A673 (cell line): ENCODE measurements at regions not wholly inside any gene's neighbourhood (a gene's known extent, or its start where the extent isn't known, plus 50 kb on each side); places are given as distances from the start of the nearest gene placed in this dataset.

ENCODE experiments used
- BruUV-seq: library from RNA; stranded (reverse); fragments of 400-500 nt; replicated peaks from 2 replicates; lab custom pipeline; 2021; lab: Mats Ljungman, UMichigan
- CTCF ChIA-PET: fragments of 300-600 bp; sonication (Branson Sonifier 250); formaldehyde crosslinking; loops from one replicate; lab custom pipeline; 2022; ENCODE audit warnings: antibody characterized with exemption; lab: Charles Lee
- POLR2A ChIA-PET: fragments of 300-600 bp; sonication (Branson Sonifier 250); formaldehyde crosslinking; loops from one replicate; lab custom pipeline; 2022; ENCODE audit warnings: antibody characterized with exemption; ENCODE audit not compliant: low non-redundant PET; lab: Charles Lee
- DNase-seq: peaks from one replicate; pipeline ENCODE4 v3.0.0-alpha.2; 2015; ENCODE audit warnings: low spot score
- H3K27ac ChIP-seq: fragments of 200-600 bp; sonication (generic); 2 replicates; pipeline ENCODE4 v1.5.1; 2016; ENCODE audit warnings: mixed run types, low read depth, mild to moderate bottlenecking, mixed read lengths, antibody characterized with exemption, low read length; ENCODE audit not compliant: poor library complexity, severe bottlenecking
- H3K27me3 ChIP-seq: fragments of 200-600 bp; sonication (generic); replicated peaks from 2 replicates; pipeline ENCODE4 v1.6.1; 2017; ENCODE audit warnings: mixed run types, low read depth, mild to moderate bottlenecking, mixed read lengths, antibody characterized with exemption, low read length; ENCODE audit not compliant: insufficient read depth, poor library complexity
- H3K36me3 ChIP-seq: fragments of 200-600 bp; sonication (generic); 2 replicates; pipeline ENCODE4 v1.6.1; 2016; ENCODE audit warnings: mixed run types, mild to moderate bottlenecking, mixed read lengths, antibody characterized with exemption, low read length; ENCODE audit not compliant: insufficient read depth, poor library complexity, severe bottlenecking
- H3K4me1 ChIP-seq: fragments of 200-600 bp; sonication (generic); 2 replicates; pipeline ENCODE4 v1.6.1; 2017; ENCODE audit warnings: mixed run types, mild to moderate bottlenecking, mixed read lengths, antibody characterized with exemption, low read length; ENCODE audit not compliant: insufficient read depth, poor library complexity, severe bottlenecking
- H3K4me3 ChIP-seq: fragments of 200-600 bp; sonication (generic); 2 replicates; pipeline ENCODE4 v1.5.1; 2016; ENCODE audit warnings: low read depth, mixed run types, mild to moderate bottlenecking, mixed read lengths, low read length; ENCODE audit not compliant: poor library complexity, severe bottlenecking
- H3K9me3 ChIP-seq: fragments of 200-600 bp; sonication (generic); 2 replicates; pipeline ENCODE4 v1.6.1; 2016; ENCODE audit warnings: mixed run types, low read depth, mild to moderate bottlenecking, mixed read lengths, antibody characterized with exemption, low read length; ENCODE audit not compliant: poor library complexity, severe bottlenecking
- CTCF ChIP-seq: fragments of 300-800, 200-600 bp; sonication (generic); conservative IDR thresholded peaks from 2 replicates; pipeline ENCODE4 v1.5.1; 2017; ENCODE audit warnings: low read depth, mild to moderate bottlenecking, antibody characterized with exemption, low read length, moderate library complexity, mixed read lengths
- EZH2 ChIP-seq: fragments of 200-600 bp; sonication (generic); IDR thresholded peaks from 2 replicates; pipeline ENCODE4 v1.6.1; 2017; ENCODE audit warnings: borderline replicate concordance, low read depth, mild to moderate bottlenecking, mixed read lengths, antibody characterized with exemption, low read length; ENCODE audit not compliant: poor library complexity, severe bottlenecking
- intact Hi-C: fragments of 100-400 bp; cut with micrococcal nuclease; formaldehyde crosslinking; loops from one replicate; pipeline ENCODE4 v1.10.0; 2022; ENCODE audit not compliant: unreplicated experiment

DNA sequence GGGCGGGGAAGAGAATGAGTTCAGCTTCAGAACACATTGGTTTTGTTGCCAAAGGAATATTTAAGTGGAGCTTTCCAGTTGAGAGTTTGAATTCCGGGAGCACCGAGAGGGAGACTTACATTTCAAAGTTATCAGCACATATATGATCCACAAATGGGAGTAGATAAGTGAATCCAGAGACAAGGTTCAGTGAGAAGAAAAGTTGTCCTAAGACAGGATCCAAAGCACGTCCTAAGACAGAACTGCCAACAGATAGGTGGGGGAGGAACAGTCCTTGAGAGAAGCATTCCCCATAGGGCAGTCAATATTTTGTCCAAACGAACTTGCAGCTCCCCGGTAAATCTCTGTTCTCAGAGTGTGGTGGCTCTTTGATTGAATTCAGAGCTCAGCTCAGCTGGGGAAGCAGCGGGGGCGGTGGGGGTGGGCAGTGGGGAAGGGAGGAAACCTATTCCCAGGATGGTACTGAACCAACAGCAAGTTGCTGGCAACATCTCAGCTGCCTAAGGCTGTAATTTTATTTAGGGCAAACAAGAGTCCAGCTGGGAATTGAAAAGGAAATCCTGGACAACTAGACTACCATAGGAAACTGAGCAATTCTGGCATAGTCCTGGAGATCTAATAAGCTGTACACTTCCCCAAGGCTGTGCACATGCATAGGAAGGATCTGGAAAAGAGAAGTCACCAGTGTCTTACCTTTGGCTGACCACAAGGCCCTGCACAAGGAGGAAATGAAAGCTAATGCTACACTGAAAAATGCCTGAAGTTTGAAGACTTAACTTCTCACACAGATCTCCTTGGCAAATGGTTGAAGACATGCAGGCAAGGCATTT, 94.2 kb upstream of the CXCL12 start:
- Histone ChIP-seq H3K4me1 (no peaks in the 10 kb centered on the region), H3K36me3 (no peaks in the 10 kb centered on the region), H3K4me3 (no peak overlapping the region), H3K27me3 (no peaks in the 10 kb centered on the region), H3K27ac (no peak overlapping the region), H3K9me3 (peaks cover 3% of the 10 kb centered on the region)
- CTCF ChIA-PET = no interaction called here
- POLR2A ChIA-PET = no interaction called here
- intact Hi-C loops = no loop called here
- BruUV-seq = no TSS peak
- DNase-seq = no peak
- no peak for TF ChIP-seq CTCF
- no peak for TF ChIP-seq EZH2

DNA sequence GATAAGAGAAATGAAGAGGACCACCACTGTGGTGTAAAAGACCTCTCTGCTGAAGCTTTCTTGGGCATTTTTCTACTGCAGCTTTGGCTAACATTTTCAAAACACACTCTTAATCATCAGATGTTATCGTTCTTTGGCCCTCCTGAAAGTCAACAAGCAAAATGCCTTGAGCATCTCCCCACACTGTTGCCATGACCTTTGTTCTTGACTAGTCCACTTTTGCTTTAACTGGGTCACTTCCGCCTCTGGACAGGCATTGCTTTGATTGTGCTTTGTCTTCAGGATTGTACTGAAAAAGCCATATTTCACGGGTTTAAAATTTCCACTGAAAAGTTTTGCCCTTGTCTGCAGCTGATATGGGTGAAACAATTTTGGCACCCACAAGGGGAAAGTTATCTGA, 107.8 kb upstream of the CXCL12 start:
- no TSS peak for BruUV-seq
- no peak for TF ChIP-seq CTCF
- no peak for TF ChIP-seq EZH2
- Histone ChIP-seq H3K27me3 (no peaks in the 10 kb centered on the region), H3K9me3 (peaks cover 5% of the 10 kb centered on the region), H3K36me3 (no peaks in the 10 kb centered on the region), H3K27ac (no peak overlapping the region), H3K4me1 (no peaks in the 10 kb centered on the region), H3K4me3 (no peak overlapping the region)
- ChIA-PET CTCF (no interaction called here), POLR2A (no interaction called here)
- intact Hi-C loops = no loop called here
- no peak for DNase-seq

DNA sequence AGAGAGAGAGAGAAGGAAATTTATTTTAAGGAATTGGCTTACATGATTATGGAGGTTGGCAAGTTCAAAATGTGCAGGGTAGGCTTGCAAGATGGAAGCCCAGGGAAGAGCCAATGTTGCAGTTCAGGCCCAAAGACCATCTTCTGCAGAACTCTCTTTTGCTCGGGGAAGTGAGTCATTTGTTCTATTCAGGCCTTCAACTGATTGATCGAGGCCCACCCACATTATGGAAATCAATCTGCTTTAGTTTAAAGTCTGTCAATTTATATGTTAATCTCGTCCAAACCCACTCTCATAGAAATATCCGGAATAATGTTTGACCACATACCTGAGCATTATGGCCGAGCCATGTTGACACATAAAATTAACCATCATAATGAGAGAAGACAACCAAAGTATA, 113.3 kb upstream of the CXCL12 start:
- H3K9me3 ChIP-seq = peaks cover 17% of the 10 kb centered on the region
- no peak overlapping the region for H3K4me3 ChIP-seq
- ChIA-PET CTCF (interaction anchor here (0.5 kb wide), 1 partner anchor 361 kb away, joined by 7 read pairs; no protein-coding TSS in a partner anchor), POLR2A (no interaction called here)
- DNase-seq = no peak
- H3K27ac ChIP-seq = no peak overlapping the region
- TF ChIP-seq EZH2 (no peak), CTCF (no peak)
- no peaks in the 10 kb centered on the region for H3K36me3 ChIP-seq
- no peaks in the 10 kb centered on the region for H3K4me1 ChIP-seq
- intact Hi-C loops = no loop called here
- no TSS peak for BruUV-seq
- H3K27me3 ChIP-seq = no peaks in the 10 kb centered on the region
